Urinary bladder (tissue), 3 donors: ENCODE measurements at regions not wholly inside any gene's neighbourhood (a gene's known extent, or its start where the extent isn't known, plus 50 kb on each side); places are given as distances from the start of the nearest gene placed in this dataset.

Experiments
- DNase-seq: peaks from one replicate; pipeline ENCODE4 v3.0.0-alpha.2; 2015; ENCODE audit errors: extremely low spot score
- H3K27ac ChIP-seq: one replicate; pipeline ENCODE4 v1.5.1; 2013; ENCODE audit warnings: low read depth, mild to moderate bottlenecking, moderate library complexity
- H3K36me3 ChIP-seq: one replicate; pipeline ENCODE4 v1.6.1; 2013; ENCODE audit warnings: mild to moderate bottlenecking, moderate library complexity; ENCODE audit not compliant: insufficient read depth
- H3K4me1 ChIP-seq: one replicate; pipeline ENCODE4 v1.6.1; 2013; ENCODE audit warnings: mild to moderate bottlenecking, moderate library complexity; ENCODE audit not compliant: insufficient read depth
- H3K4me3 ChIP-seq: one replicate; pipeline ENCODE4 v1.5.1; 2013; ENCODE audit warnings: low read depth, low read length
- WGBS: extraction: QIAGEN DNeasy Blood & Tissue Kit; methylation state at CpG from one replicate; pipeline ENCODE4 v1.1.7; 2013; 5-methylcytosine and 5-hydroxymethylcytosine counted together
- donor health status: healthy with polysubstance abuse.
- donor health status: healthy.

DNA sequence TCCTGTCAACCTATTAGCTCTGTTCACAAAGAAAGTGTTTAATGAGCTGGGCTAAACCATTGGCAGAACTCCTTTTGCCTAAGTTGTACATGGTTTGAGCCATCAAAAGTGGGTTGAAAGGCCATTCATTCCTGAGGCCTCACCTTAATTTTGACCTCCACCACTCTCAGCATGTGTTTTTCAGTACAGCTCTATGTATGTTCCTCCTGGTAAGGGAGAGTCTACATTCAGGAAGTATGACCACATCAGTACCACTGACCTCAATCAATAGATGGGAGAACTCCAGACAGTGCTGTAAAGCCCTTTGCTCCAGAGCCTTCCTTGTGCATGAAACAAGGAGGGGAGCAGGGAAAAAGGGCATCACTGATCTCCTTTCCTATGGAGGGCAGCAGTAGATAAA, 87.8 kb upstream of the CARD18 start:
- Histone ChIP-seq H3K27ac (no peak overlapping the region), H3K36me3 (no peaks in the 10 kb centered on the region), H3K4me3 (no peak overlapping the region), H3K4me1 (no peaks in the 10 kb centered on the region)
- DNase-seq = no peak

DNA sequence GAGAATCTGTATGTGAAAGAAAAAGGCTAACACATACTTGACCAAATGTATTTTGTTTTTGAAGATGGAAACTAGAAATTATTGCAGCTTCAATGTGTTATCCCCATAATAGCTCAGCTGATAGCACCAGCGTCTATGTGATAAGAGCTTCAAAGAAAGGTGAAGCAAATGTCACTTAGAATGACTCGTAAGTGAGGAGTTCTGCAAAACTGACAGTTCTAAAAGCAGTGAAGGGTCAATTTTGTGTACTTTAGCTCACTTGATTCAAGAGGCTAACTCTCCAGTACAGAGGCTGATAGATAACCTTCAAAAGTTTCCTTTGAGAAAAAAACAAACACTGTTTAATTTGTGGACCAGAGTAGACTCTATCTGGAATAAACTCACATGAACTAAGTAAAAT, 87.2 kb upstream of the CARD18 start:
- no peak for DNase-seq
- H3K36me3 ChIP-seq = no peaks in the 10 kb centered on the region
- no peak overlapping the region for H3K4me3 ChIP-seq
- H3K4me1 ChIP-seq = no peaks in the 10 kb centered on the region
- H3K27ac ChIP-seq = no peak overlapping the region
- 63% methylated on average over 2 of the region's 2 CpGs for WGBS

DNA sequence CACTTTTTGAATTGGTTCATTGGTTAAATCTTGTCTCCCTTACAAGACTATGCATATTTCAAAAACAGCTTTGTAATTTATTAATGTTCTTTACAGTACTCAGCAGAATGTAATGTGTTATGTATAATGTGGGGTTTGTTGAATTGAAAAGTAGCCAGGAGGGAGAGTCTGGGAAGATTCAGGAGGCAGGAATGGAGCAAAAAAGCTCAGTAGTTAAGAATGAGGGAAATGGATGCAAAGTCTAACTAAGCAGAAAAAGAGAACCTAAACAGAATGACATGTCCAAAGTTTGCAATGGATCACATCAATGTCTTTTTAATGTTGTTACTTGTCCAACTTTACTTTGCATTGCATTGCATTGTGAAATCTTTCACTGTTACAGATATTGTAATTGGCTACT, 86.5 kb upstream of the CARD18 start:
- Histone ChIP-seq H3K4me1 (no peaks in the 10 kb centered on the region), H3K27ac (no peak overlapping the region), H3K36me3 (no peaks in the 10 kb centered on the region), H3K4me3 (no peak overlapping the region)
- no peak for DNase-seq

DNA sequence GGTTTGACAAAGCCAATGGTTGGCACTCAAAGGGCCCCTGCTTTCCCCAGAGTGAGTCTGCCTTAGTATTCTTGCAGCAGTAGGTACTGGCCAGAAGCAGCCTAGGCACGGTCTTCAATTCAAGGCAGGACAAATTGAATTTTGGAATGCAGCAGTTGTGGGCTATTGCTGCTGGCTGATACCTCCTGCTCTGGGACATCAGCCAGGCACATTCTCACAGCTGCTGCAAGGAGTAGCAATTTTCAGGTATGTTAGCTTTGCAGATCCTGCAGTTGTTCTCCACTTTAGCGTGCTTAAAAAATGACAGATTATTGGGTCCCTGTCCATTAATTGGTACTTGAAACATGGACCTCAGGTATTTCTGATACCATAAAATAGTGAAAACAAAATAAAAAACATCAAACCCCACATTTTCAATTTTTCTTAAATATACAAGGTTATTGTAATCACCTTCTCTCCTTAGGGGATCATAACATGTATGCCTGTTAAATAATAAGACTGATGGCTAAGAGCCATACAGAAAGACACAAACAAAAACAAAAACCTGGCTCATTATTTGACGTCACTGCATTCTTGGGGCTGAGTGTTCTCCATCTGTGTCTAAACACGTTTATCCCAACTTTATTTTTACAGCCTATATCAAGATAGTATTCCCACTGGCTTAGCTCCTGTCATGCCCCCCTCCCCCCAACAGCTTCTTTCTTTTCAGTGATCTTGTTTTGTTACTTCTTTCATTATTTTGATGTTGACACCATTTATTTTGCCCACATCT, 85.1 kb upstream of the CARD18 start:
- no peak for DNase-seq
- 56% methylated on average over 4 of the region's 4 CpGs for WGBS

DNA sequence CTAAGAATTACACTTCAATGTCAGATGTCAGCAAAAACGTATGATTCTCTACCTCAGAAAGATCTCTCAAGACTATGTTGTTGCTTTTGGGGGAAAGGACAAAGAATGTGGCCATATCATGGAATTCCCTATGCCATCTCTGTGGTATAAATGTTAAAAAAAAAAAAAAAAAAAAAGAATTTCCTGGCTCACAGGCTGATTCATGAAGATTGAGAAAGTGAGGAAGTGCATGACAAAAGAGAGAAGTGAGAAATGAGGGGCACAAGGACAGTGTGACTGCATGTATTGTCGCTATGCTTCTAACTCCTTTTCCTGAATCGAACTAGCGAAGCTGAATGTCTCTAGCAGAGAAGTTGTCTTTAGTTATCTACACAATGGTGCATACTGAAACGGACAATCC, 80.6 kb upstream of the CARD18 start:
- no peak overlapping the region for H3K4me3 ChIP-seq
- DNase-seq = no peak
- WGBS = 74% methylated on average over 5 of the region's 5 CpGs
- H3K4me1 ChIP-seq = no peaks in the 10 kb centered on the region
- H3K27ac ChIP-seq = no peak overlapping the region
- H3K36me3 ChIP-seq = no peaks in the 10 kb centered on the region

More for the DNA sequence above, 85.1 kb upstream of the CARD18 start:
- no peak overlapping the region for H3K4me3 ChIP-seq
- H3K4me1 ChIP-seq = no peaks in the 10 kb centered on the region
- H3K36me3 ChIP-seq = no peaks in the 10 kb centered on the region
- H3K27ac ChIP-seq = no peak overlapping the region

DNA sequence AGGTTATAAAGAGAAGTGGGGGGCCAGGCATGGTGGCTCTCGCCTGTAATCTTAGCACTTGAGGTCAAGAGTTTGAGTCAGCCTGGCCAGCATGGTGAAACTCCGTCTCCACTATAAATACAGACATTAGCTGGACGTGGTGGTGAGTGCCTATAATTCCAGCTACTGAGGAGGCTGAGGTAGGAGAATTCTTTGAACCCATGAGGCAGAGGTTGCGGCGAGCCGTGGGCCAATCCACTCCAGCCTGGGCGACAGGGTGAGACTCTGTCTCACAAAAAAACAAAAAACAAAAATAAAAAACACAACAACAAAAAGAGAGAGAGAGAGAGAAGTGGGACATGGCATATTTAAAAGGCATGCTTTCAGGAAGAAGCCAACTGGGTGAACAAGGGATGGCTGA, 80.1 kb upstream of the CARD18 start:
- no peak overlapping the region for H3K27ac ChIP-seq
- DNase-seq = no peak
- H3K36me3 ChIP-seq = no peaks in the 10 kb centered on the region
- no peaks in the 10 kb centered on the region for H3K4me1 ChIP-seq
- 93% methylated on average over 7 of the region's 7 CpGs for WGBS
- H3K4me3 ChIP-seq = no peak overlapping the region

DNA sequence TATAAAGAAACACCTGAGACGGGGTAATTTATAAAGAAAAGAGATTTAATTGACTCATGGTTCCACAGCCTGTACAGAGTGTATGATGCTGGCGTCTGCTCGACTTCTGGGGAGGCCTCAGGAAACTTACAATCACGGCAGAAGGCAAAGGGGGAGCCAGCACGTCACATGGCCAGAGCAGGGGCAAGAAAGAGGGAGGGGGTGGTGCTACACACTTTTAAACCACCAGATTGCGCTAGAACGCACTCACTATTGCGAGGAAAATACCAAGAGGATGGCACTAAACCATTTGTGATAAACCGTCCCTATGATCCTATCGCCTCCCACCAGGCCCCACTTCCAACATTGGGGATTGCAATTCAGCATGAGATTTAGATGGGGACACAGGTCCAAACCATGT, 79.7 kb upstream of the CARD18 start:
- Histone ChIP-seq H3K4me3 (no peak overlapping the region), H3K36me3 (no peaks in the 10 kb centered on the region), H3K4me1 (no peaks in the 10 kb centered on the region), H3K27ac (no peak overlapping the region)
- WGBS = 95% methylated on average over 10 of the region's 10 CpGs
- no peak for DNase-seq

DNA sequence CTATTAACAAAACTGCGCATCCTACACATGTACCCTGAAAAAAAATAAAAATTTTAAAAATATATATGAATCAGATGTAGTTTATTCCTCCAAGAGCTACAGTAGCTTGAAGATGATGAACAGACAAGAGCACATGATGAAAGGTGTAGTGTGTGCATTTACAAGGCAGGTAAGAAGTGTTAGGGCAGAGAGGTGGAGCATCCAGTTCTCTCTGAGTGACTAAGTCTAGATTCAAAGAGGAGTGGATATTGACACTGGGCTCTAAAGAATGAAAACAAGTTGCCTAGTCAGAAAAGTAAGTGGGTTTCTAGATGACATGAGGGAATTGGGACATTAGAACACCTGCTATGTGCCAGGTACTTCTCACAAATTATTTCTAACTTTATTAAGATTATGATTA, 76.0 kb upstream of the CARD18 start:
- Histone ChIP-seq H3K4me3 (no peak overlapping the region), H3K36me3 (no peaks in the 10 kb centered on the region), H3K27ac (no peak overlapping the region), H3K4me1 (no peaks in the 10 kb centered on the region)
- no peak for DNase-seq
- 100% methylated on average over 1 of the region's 1 CpG for WGBS

DNA sequence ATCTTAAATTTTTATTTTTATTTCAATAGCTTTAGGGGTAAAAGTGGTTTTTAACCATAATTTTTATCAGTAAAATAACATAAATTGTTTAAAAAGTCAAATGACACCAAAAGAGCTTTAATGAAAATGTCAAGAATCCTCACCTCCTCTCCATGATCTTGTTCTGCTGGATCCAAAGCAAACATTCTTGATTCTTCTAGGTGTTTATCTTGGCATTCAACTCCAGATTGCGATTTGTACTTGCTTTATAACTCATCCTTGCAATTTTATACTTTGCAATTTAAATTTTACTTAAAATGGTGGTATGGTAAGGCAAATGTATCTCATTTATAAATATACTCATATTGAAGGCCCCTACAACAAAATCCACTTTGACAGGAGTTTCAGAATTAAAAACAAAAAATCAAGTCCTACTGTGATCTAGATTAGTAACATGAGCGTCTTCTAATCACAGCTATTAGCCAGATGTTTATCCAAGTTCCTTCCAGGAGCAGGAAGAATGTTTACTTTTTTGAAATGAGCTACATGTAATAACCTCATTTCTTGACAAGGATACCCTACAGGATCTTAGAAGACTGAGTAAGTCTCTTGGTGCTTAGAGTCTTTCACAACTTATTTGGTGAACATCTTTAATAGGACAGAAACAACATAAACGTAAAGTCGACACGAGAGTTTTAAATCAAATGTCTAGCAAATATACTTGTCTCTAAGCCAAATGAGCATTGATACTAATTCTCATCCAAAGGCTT, 72.4 kb upstream of the CARD18 start:
- no peaks in the 10 kb centered on the region for H3K36me3 ChIP-seq
- no peak for DNase-seq
- H3K27ac ChIP-seq = no peak overlapping the region
- H3K4me3 ChIP-seq = no peak overlapping the region
- H3K4me1 ChIP-seq = no peaks in the 10 kb centered on the region
- WGBS = 58% methylated on average over 5 of the region's 5 CpGs

DNA sequence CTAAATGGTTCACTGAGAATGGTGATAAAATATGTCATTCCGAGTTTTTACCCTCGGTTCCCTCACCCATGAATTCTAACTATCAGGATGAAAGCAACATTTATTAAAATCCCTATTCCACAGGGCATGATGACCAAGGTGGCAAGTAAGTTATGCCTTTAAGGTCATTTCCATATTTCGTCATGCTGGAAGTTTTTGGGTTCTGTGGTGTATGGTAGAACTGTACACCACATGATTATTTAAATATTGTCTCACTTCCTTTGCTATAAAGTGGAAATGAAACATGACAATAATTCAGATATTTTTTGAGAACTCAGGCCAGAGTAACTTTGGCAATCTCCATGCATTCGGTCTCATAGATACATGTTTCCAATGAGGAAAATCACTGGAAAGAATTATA, 68.5 kb upstream of the CARD18 start:
- WGBS = 95% methylated on average over 4 of the region's 4 CpGs
- no peak for DNase-seq

DNA sequence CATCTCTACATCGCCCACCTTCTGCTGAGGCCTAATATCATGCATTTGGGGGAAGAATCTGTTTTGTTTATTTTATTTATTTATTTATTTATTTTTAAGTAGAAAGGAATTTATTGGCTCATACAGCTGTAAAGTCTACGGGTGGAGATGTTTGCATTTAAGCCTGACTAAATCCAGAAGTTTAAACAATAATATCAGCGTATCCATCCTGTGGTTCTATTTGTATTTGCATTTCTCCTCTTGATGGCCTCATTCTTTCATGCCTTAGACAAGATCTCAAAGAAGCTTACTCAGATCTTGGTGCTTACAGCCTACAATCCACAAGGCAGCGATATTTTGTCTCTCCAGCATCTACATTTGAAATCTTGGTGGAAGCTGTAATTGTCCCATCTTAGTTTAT, 67.1 kb upstream of the CARD18 start:
- DNase-seq = no peak
- Histone ChIP-seq H3K4me3 (no peak overlapping the region), H3K36me3 (no peaks in the 10 kb centered on the region), H3K27ac (no peak overlapping the region), H3K4me1 (no peaks in the 10 kb centered on the region)
- WGBS = 69% methylated on average over 4 of the region's 4 CpGs

More for the DNA sequence above, 68.5 kb upstream of the CARD18 start:
- H3K4me1 ChIP-seq = no peaks in the 10 kb centered on the region
- H3K4me3 ChIP-seq = no peak overlapping the region
- H3K36me3 ChIP-seq = no peaks in the 10 kb centered on the region
- H3K27ac ChIP-seq = no peak overlapping the region

DNA sequence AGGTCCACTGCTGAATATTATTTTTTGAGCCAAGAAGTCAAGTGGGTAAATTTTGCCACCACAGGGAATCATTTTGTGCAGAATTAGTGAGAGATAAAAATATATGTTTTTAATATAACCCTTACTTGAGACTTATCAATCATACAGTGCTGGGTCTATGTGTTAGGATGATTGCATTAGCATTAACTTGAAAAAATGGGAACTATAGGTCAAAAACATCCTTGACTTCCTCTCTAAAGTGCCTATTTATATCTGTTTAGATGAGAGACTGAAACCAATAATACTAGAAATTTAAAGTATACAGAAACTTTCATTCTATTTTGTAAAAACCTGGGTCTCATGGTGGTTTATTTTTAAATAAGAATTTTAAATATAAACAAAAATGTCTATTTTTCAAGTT, 65.1 kb upstream of the CARD18 start:
- DNase-seq = no peak
- H3K4me1 ChIP-seq = no peaks in the 10 kb centered on the region
- no peak overlapping the region for H3K27ac ChIP-seq
- H3K36me3 ChIP-seq = no peaks in the 10 kb centered on the region
- H3K4me3 ChIP-seq = no peak overlapping the region

DNA sequence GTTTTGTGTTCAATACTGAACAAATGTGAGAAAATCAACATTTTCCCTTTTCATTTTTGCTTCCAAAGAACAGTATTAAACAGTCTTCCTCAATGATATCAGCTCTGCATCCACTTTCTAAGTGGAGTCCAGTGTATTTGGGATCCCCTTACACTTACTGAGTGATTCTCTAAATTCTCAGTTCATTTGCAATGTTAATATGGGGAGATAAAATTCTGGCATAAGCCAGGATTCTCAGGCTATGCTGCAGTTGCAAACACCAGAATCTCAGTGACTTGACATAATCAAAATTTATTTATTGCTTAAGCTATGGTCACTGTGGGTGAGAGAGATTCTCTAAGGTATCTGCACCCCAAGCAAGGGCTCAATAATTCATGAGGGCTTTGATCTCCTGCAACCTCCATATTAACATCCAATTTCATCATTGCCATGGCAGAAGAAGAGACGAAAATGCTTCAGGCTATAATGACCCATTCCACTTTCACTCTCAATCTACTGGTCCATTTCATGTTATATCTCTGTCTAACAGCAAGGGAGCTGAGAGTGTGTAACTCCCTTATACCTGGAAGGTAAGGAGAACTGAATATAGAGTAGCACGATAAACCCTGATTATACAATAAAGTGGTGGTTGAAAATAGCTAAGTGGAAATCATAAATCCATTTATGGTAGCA, 64.1 kb upstream of the CARD18 start:
- no peak for DNase-seq
- 93% methylated on average over 2 of the region's 2 CpGs for WGBS

More for the DNA sequence above, 64.1 kb upstream of the CARD18 start:
- H3K27ac ChIP-seq = no peak overlapping the region
- no peaks in the 10 kb centered on the region for H3K4me1 ChIP-seq
- H3K36me3 ChIP-seq = no peaks in the 10 kb centered on the region
- H3K4me3 ChIP-seq = no peak overlapping the region
